ENCODE measurements at regions not wholly inside any gene's neighbourhood (a gene's known extent, or its start where the extent isn't known, plus 50 kb on each side); places are given as distances from the start of the nearest gene placed in this dataset.

DNA sequence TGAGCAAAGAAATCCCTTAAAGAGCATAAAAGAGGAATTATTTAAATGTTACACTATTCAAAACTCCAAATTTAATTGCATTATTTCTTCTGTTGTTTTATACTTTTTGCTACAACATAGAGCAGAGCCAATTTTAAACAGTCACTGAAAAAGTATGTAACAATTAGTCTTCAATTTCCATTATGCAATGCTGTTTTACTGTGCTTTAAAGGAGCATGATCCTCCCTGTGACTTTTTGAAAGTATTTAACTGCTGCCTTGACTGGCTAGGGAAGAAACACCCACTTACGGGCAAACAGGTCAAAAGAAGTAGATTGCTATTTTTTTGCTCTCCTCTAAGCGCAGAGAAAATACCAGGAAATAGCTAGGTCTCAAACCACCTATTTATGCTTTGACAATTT is 217.4 kb upstream of the GCFC2 start:
- TF ChIP-seq, protein P1, sequence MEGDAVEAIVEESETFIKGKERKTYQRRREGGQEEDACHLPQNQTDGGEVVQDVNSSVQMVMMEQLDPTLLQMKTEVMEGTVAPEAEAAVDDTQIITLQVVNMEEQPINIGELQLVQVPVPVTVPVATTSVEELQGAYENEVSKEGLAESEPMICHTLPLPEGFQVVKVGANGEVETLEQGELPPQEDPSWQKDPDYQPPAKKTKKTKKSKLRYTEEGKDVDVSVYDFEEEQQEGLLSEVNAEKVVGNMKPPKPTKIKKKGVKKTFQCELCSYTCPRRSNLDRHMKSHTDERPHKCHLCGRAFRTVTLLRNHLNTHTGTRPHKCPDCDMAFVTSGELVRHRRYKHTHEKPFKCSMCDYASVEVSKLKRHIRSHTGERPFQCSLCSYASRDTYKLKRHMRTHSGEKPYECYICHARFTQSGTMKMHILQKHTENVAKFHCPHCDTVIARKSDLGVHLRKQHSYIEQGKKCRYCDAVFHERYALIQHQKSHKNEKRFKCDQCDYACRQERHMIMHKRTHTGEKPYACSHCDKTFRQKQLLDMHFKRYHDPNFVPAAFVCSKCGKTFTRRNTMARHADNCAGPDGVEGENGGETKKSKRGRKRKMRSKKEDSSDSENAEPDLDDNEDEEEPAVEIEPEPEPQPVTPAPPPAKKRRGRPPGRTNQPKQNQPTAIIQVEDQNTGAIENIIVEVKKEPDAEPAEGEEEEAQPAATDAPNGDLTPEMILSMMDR (CRISPR knock-in tag; IDR thresholded peaks at IDR 0.05) = no peak
- TF ChIP-seq JUND (CRISPR knock-in tag; IDR thresholded peaks at IDR 0.05) (no peak), EHMT2 (IDR thresholded peaks at IDR 0.05; ENCODE audit: borderline replicate concordance, low read depth, low read length) (no peak), MBD4 (IDR thresholded peaks at IDR 0.05; ENCODE audit: borderline replicate concordance, low read length) (no peak), ZNF407 (CRISPR knock-in tag; IDR thresholded peaks at IDR 0.05; ENCODE audit: not compliant biosample characterization) (no peak), NR2F1 (CRISPR knock-in tag; IDR thresholded peaks at IDR 0.05) (no peak), DNMT1 (CRISPR knock-in tag; IDR thresholded peaks at IDR 0.05) (no peak), BRCA1 (CRISPR knock-in tag; IDR thresholded peaks at IDR 0.05) (no peak), FOXA1 (IDR thresholded peaks at IDR 0.05) (no peak), FOXA1 (CRISPR knock-in tag; IDR thresholded peaks at IDR 0.05) (no peak), ZNF652 (CRISPR knock-in tag; IDR thresholded peaks at IDR 0.05; ENCODE audit: borderline replicate concordance, low read depth) (no peak)
